Panc1 (cell line): ENCODE measurements at regions not wholly inside any gene's neighbourhood (a gene's known extent, or its start where the extent isn't known, plus 50 kb on each side); places are given as distances from the start of the nearest gene placed in this dataset.

Experiments
- POLR2AphosphoS5 ChIP-seq: IDR thresholded peaks from 2 replicates; pipeline ENCODE4 v1.6.1; 2012; ENCODE audit warnings: mild to moderate bottlenecking, low read depth, low read length, moderate library complexity
- SIN3A ChIP-seq: IDR thresholded peaks from 2 replicates; pipeline ENCODE4 v1.6.1; 2012; ENCODE audit warnings: low read depth, mild to moderate bottlenecking, low read length, moderate library complexity, borderline replicate concordance; ENCODE audit not compliant: insufficient read depth
- TCF7L2 ChIP-seq: IDR thresholded peaks from 2 replicates; pipeline ENCODE4 v1.6.1; 2011; ENCODE audit warnings: mild to moderate bottlenecking, low read depth, low read length, inconsistent platforms
- TF ChIP-seq, protein P1 (sequence below): fragments of 450-650 bp; IDR thresholded peaks from 2 replicates; pipeline ENCODE4 v1.5.1; 2017; ENCODE audit warnings: mild to moderate bottlenecking
- TF ChIP-seq, protein P2 (sequence below), 2 experiments: IDR thresholded peaks; 2 replicates each; pipeline ENCODE4 v1.6.1; 2011 to 2012; ENCODE audit warnings: low read depth in 2 of 2, control low read depth in 1 of 2, low read length in 1 of 2, mild to moderate bottlenecking in 1 of 2, moderate library complexity in 1 of 2; ENCODE audit not compliant: insufficient read depth in 1 of 2

DNA sequence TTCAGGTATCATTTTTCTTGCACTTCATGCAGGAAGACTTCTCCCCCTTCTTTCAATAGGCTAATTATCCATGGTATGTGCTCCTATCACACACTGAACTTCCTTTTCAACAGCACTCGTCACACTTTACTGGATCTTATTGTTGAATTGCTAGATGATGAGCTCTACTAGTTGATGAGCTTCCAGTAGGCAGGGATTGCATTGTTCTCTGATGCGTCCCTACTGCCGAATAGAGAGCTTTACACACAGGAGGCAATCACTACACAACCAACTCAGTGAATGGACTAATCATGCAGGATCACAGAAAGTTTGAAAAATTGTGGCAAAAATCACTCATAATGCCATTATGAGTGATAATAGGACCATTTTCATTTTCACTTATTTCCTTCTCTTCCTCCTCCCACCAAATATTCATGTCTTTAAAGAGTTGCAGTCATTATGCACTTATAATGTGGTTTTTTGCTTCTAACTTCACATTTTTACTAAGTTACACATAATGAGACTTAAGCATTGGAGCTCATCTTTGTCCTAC, 128.1 kb upstream of the ZNF648 start:
- TF ChIP-seq, protein P1, sequence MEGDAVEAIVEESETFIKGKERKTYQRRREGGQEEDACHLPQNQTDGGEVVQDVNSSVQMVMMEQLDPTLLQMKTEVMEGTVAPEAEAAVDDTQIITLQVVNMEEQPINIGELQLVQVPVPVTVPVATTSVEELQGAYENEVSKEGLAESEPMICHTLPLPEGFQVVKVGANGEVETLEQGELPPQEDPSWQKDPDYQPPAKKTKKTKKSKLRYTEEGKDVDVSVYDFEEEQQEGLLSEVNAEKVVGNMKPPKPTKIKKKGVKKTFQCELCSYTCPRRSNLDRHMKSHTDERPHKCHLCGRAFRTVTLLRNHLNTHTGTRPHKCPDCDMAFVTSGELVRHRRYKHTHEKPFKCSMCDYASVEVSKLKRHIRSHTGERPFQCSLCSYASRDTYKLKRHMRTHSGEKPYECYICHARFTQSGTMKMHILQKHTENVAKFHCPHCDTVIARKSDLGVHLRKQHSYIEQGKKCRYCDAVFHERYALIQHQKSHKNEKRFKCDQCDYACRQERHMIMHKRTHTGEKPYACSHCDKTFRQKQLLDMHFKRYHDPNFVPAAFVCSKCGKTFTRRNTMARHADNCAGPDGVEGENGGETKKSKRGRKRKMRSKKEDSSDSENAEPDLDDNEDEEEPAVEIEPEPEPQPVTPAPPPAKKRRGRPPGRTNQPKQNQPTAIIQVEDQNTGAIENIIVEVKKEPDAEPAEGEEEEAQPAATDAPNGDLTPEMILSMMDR = no peak
- TF ChIP-seq TCF7L2 = no peak
- TF ChIP-seq POLR2AphosphoS5 = no peak
- TF ChIP-seq, protein P2, sequence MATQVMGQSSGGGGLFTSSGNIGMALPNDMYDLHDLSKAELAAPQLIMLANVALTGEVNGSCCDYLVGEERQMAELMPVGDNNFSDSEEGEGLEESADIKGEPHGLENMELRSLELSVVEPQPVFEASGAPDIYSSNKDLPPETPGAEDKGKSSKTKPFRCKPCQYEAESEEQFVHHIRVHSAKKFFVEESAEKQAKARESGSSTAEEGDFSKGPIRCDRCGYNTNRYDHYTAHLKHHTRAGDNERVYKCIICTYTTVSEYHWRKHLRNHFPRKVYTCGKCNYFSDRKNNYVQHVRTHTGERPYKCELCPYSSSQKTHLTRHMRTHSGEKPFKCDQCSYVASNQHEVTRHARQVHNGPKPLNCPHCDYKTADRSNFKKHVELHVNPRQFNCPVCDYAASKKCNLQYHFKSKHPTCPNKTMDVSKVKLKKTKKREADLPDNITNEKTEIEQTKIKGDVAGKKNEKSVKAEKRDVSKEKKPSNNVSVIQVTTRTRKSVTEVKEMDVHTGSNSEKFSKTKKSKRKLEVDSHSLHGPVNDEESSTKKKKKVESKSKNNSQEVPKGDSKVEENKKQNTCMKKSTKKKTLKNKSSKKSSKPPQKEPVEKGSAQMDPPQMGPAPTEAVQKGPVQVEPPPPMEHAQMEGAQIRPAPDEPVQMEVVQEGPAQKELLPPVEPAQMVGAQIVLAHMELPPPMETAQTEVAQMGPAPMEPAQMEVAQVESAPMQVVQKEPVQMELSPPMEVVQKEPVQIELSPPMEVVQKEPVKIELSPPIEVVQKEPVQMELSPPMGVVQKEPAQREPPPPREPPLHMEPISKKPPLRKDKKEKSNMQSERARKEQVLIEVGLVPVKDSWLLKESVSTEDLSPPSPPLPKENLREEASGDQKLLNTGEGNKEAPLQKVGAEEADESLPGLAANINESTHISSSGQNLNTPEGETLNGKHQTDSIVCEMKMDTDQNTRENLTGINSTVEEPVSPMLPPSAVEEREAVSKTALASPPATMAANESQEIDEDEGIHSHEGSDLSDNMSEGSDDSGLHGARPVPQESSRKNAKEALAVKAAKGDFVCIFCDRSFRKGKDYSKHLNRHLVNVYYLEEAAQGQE (IDR thresholded peaks at IDR 0.05; ENCODE audit: insufficient read depth in 1 of 2, low read depth in 2 of 2, low read length in 1 of 2) = no peak
- no peak for TF ChIP-seq SIN3A
